Natural killer cell (primary cell): ENCODE measurements at regions not wholly inside any gene's neighbourhood (a gene's known extent, or its start where the extent isn't known, plus 50 kb on each side); places are given as distances from the start of the nearest gene placed in this dataset.
"Not testable (repeated sequence)": the region's sequence is repeated elsewhere in the genome, so short reads cannot be mapped to it uniquely, and the experiment has no call there.

Experiments used
- ATAC-seq, 3 donors: fragments of 150-1000 bp in 2 of 3; fragments of 200-7000 bp in 1 of 3; cut with Tn5 transposase; 1 replicate in 1 of 3; 2 replicates in 2 of 3; pipeline ENCODE4 v1.10.0; 2021; ENCODE audit warnings: mild to moderate bottlenecking in 2 of 3, moderate library complexity in 2 of 3
- DNase-seq, 2 donors: peaks; one replicate each; pipeline versions ENCODE4 v3.0.0 to v3.0.0-alpha.2; 2013 to 2021; ENCODE audit warnings: mixed read lengths in 1 of 2
- H3K27ac ChIP-seq: one replicate; pipeline ENCODE4 v1.5.1; 2013; ENCODE audit warnings: mild to moderate bottlenecking, low read length
- H3K27me3 ChIP-seq: one replicate; pipeline ENCODE4 v1.6.1; 2013; ENCODE audit warnings: low read length; ENCODE audit not compliant: control insufficient read depth, insufficient read depth
- H3K36me3 ChIP-seq: one replicate; pipeline ENCODE4 v1.6.1; 2013; ENCODE audit warnings: low read length; ENCODE audit not compliant: control insufficient read depth, insufficient read depth
- H3K4me1 ChIP-seq: one replicate; pipeline ENCODE4 v1.6.1; 2013; ENCODE audit warnings: low read length; ENCODE audit not compliant: control insufficient read depth, insufficient read depth
- H3K4me3 ChIP-seq: one replicate; pipeline ENCODE4 v1.5.1; 2013; ENCODE audit warnings: low read length
- H3K9me3 ChIP-seq: one replicate; pipeline ENCODE4 v1.6.1; 2013; ENCODE audit warnings: low read length; ENCODE audit not compliant: control insufficient read depth, insufficient read depth
- H3K27ac Mint-ChIP-seq, 2 donors: one replicate each; pipeline ENCODE4 v1.8.0; 2022; ENCODE audit warnings: mild to moderate bottlenecking in 2 of 2, mixed read lengths in 2 of 2, moderate library complexity in 1 of 2
- H3K27me3 Mint-ChIP-seq, 2 donors: one replicate each; pipeline ENCODE4 v1.8.0; 2022; ENCODE audit warnings: low read depth in 2 of 2, mixed read lengths in 2 of 2
- H3K36me3 Mint-ChIP-seq: one replicate; pipeline ENCODE4 v1.8.0; 2022; ENCODE audit warnings: mixed read lengths
- H3K4me1 Mint-ChIP-seq, 2 donors: one replicate each; pipeline ENCODE4 v1.8.0; 2022; ENCODE audit warnings: mixed read lengths in 2 of 2
- H3K4me3 Mint-ChIP-seq: one replicate; pipeline ENCODE4 v1.8.0; 2022; ENCODE audit warnings: mild to moderate bottlenecking, moderate library complexity, mixed read lengths
- H3K9me3 Mint-ChIP-seq, 2 donors: one replicate each; pipeline ENCODE4 v1.8.0; 2022; ENCODE audit warnings: mixed read lengths in 2 of 2
- CTCF ChIP-seq: fragments of 200-600 bp; IDR thresholded peaks from one replicate; pipeline ENCODE4 v1.8.0; 2022; ENCODE audit warnings: antibody characterized with exemption
- WGBS: methylation state at CpG from one replicate; pipeline ENCODE4 v1.1.7; 2013; ENCODE audit warnings: missing lambda C conversion rate; ENCODE audit not compliant: insufficient coverage; 5-methylcytosine and 5-hydroxymethylcytosine counted together
- intact Hi-C: fragments of 100-400 bp; cut with micrococcal nuclease; formaldehyde crosslinking; loops from one replicate; pipeline ENCODE4 v1.14.2; 2022

GRCh38 chr13:62407871-62408270, 992.2 kb upstream of the PCDH20 start:
- no peaks in the 10 kb centered on the region for H3K36me3 Mint-ChIP-seq
- no peak overlapping the region for H3K4me3 ChIP-seq

GRCh38 chr13:62388515-62388914, 972.9 kb upstream of the PCDH20 start:
- H3K27me3 ChIP-seq = no peaks in the 10 kb centered on the region
- Mint-ChIP-seq H3K27me3 (no peaks in the 10 kb centered on the region), H3K36me3 (no peaks in the 10 kb centered on the region), H3K9me3 (peaks cover 4 to 5% of the 10 kb centered on the region in 2 donors), H3K4me3 (no peak overlapping the region), H3K4me1 (no peaks in the 10 kb centered on the region), H3K27ac (no peak overlapping the region)
- DNase-seq (no peak), ATAC-seq (no peak)
- TF ChIP-seq CTCF = no peak
- H3K4me1 ChIP-seq = no peaks in the 10 kb centered on the region
- no peak overlapping the region for H3K27ac ChIP-seq
- no peaks in the 10 kb centered on the region for H3K36me3 ChIP-seq
- 82% methylated on average over 1 of the region's 2 CpGs for WGBS
- H3K9me3 ChIP-seq = no peaks in the 10 kb centered on the region
- intact Hi-C loops = no loop called here
- H3K4me3 ChIP-seq = no peak overlapping the region

More at GRCh38 chr13:62407871-62408270, 992.2 kb upstream of the PCDH20 start:
- DNase-seq = no peak
- TF ChIP-seq CTCF = no peak
- ATAC-seq = no peak
- intact Hi-C loops = no loop called here
- WGBS = 87% methylated on average over 4 of the region's 5 CpGs
- Mint-ChIP-seq H3K4me1 (no peaks in the 10 kb centered on the region), H3K27me3 (no peaks in the 10 kb centered on the region), H3K27ac (no peak overlapping the region), H3K4me3 (no peak overlapping the region), H3K9me3 (peaks cover 8 to 12% of the 10 kb centered on the region in 2 donors)
- Histone ChIP-seq H3K27me3 (no peaks in the 10 kb centered on the region), H3K27ac (no peak overlapping the region), H3K4me1 (no peaks in the 10 kb centered on the region), H3K9me3 (no peaks in the 10 kb centered on the region), H3K36me3 (no peaks in the 10 kb centered on the region)

- DNase-seq = no peak
- Histone ChIP-seq H3K27me3 (no peaks in the 10 kb centered on the region), H3K9me3 (no peaks in the 10 kb centered on the region), H3K36me3 (no peaks in the 10 kb centered on the region), H3K4me1 (no peaks in the 10 kb centered on the region), H3K4me3 (no peak overlapping the region), H3K27ac (no peak overlapping the region)
- Mint-ChIP-seq H3K9me3 (peaks cover 4 to 5% of the 10 kb centered on the region in 2 donors), H3K27me3 (no peaks in the 10 kb centered on the region), H3K4me3 (no peak overlapping the region), H3K27ac (no peak overlapping the region), H3K4me1 (no peaks in the 10 kb centered on the region), H3K36me3 (no peaks in the 10 kb centered on the region)
- no peak for TF ChIP-seq CTCF
- WGBS = no CpG with 5 or more reads among the region's 3 CpGs
- no peak for ATAC-seq
- intact Hi-C loops = no loop called here
These were observed 972.0 kb upstream of the PCDH20 start for GRCh38 chr13:62387647-62388046.

- 90% methylated on average over 21 of the region's 21 CpGs for WGBS
- H3K27ac Mint-ChIP-seq, ATAC-seq, H3K36me3 ChIP-seq, intact Hi-C loops, H3K4me3 ChIP-seq, DNase-seq, H3K27ac ChIP-seq, H3K27me3 ChIP-seq, H3K27me3 Mint-ChIP-seq, H3K36me3 Mint-ChIP-seq, H3K4me1 ChIP-seq, H3K4me3 Mint-ChIP-seq, H3K4me1 Mint-ChIP-seq, H3K9me3 ChIP-seq, H3K9me3 Mint-ChIP-seq: not testable (repeated sequence)
These were observed 963.6 kb upstream of the PCDH20 start for GRCh38 chr13:62379241-62379640.
